Renal cortex interstitium (tissue), 11 donors: ENCODE measurements at regions not wholly inside any gene's neighbourhood (a gene's known extent, or its start where the extent isn't known, plus 50 kb on each side); places are given as distances from the start of the nearest gene placed in this dataset.
"Not testable (repeated sequence)": the region's sequence is repeated elsewhere in the genome, so short reads cannot be mapped to it uniquely, and the experiment has no call there.

Experiments used
- DNase-seq, 11 donors: peaks; one replicate each; pipeline ENCODE4 v3.0.0-alpha.2; 2013; ENCODE audit warnings: low read depth in 9 of 11, low spot score in 4 of 11; ENCODE audit errors: extremely low read depth in 1 of 11

DNA sequence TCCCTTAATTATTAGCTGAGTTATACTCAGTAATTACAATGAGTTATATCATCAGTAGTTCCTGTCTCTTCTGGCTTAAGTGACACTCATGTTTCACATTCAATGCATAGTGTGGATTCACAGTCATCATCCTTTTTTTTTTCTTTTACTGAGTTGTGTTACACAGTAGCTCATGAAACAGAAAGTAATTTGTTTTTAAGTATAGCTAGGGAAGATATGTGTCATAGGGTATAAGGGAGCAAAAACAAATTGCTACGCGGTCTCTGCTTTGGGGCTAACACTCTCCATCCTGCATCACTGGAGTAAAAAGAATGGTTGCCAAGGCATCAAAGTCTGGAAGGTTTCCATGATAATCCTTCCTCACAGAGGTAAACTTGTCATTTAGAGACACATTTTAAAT lies 971.7 kb upstream of the NCAM2 start:
- DNase-seq = no peak

- no peak for DNase-seq
Measured at GRCh38 chr21:20030390-20030789, 967.8 kb upstream of the NCAM2 start.

DNA sequence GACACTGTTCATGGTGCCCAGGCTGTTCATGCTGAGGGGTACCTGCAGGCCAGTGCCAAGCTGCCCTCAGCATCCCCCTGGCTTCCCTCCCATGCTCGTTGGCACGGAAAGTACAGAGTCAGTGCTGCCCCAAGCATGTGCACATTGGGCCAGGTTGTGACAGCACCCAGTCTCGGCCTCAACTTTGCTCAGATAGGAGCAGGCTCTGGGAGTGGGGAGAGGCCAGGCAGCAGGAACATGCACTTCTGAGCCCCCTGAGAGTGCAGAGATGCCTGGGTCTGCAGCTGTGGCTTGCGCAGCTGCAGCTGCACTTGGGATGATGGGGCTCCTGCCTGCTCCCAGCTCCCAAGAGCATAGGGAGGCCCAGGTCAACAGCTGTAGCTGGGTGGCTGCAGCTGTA lies 966.4 kb upstream of the NCAM2 start:
- no peak for DNase-seq

DNA sequence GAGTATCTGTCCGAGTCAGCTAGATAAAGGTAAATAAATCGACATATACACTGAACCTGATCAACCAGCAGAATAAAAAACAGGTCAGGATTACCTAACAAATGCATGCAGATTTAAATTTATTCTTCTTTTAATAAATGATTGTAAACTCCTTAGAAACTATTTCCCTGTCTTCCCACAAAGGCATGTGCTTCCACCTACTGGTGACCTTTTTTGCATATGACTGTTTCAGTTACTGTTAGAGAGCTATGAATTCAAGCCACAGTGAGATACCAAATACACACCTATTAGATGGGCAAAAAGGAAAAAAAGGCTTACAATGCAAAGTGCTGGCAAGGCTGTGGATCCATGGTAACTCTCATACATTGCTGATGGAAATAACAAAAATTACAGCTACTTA lies 957.4 kb upstream of the NCAM2 start:
- peak in 1 of 11 donors; percentile 1 for DNase-seq

GRCh38 chr21:20045197-20045596 lies 953.0 kb upstream of the NCAM2 start:
- DNase-seq = no peak

- DNase-seq = not testable (repeated sequence)
Measured at GRCh38 chr21:20048130-20048837, 949.9 kb upstream of the NCAM2 start.

- no peak for DNase-seq
Measured at GRCh38 chr21:20083336-20083735, 914.9 kb upstream of the NCAM2 start.

- DNase-seq = no peak
Measured at GRCh38 chr21:20083925-20084324, 914.3 kb upstream of the NCAM2 start.

DNA sequence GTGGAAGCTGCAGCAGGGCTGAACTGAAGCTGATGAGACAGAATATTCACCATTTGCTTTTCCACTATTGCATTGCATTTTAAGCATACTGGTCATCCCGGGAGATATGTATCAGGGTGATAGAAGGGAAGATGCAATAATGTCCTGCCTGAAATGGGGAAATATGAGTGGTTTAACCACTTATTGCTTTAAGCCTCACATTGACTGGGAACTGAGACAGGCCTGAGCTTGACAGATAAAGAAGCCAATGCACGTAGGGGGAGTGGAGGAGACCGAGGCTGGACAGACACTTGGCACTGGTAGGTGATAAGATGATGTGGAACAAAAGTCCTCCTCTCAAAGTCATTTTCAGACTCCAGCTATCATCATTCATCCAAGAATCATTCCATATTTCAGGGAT lies 911.7 kb upstream of the NCAM2 start:
- DNase-seq = no peak

DNA sequence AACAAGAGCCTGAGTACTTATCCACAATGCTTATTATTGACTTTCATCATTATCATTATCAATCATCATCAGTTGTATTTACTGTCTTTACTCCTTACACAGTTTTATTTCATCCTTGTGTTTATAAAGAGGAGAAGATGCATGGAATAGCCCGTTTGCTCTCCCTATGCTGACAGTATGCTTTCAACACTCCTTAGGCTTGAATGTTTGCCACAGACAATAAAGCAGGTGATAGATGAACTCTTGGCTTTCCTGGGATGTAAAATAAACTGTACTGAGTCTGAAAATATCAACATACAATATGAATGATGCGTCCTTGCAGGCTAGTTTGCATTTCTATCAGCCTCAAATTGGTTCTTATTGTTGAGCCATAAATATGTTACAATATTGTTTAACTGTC lies 891.8 kb upstream of the NCAM2 start:
- no peak for DNase-seq

- DNase-seq = no peak
Measured at GRCh38 chr21:20108016-20108415, 890.2 kb upstream of the NCAM2 start.

GRCh38 chr21:20108976-20109540 lies 889.2 kb upstream of the NCAM2 start:
- DNase-seq = no peak

- no peak for DNase-seq
Measured at GRCh38 chr21:20110368-20110767, 887.8 kb upstream of the NCAM2 start.

- no peak for DNase-seq
Measured at GRCh38 chr21:20151741-20152140, 846.5 kb upstream of the NCAM2 start.

- no peak for DNase-seq
Measured at GRCh38 chr21:20163167-20163566, 835.0 kb upstream of the NCAM2 start.

GRCh38 chr21:20167059-20167458 lies 831.1 kb upstream of the NCAM2 start:
- no peak for DNase-seq

- no peak for DNase-seq
Measured at GRCh38 chr21:20169812-20170576, 828.2 kb upstream of the NCAM2 start.

DNA sequence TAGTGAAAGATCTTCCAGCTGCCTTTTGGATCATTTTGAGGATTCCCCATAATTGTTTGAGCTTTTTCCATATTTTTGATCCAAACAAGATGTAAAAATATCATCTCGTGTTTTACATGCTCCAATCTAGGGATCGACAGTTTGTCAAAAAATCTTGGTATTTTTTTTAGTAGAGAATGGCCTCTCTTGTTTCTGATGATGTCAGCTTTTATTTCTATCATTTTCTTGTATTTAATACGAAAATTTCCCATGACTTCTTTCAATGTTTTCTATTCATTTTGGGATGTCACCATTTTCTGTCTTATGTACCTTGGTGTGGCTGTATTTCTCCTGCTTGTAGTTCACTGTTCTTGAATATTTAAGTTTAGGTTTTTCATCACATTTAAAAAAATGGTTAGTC lies 812.0 kb upstream of the NCAM2 start:
- no peak for DNase-seq

DNA sequence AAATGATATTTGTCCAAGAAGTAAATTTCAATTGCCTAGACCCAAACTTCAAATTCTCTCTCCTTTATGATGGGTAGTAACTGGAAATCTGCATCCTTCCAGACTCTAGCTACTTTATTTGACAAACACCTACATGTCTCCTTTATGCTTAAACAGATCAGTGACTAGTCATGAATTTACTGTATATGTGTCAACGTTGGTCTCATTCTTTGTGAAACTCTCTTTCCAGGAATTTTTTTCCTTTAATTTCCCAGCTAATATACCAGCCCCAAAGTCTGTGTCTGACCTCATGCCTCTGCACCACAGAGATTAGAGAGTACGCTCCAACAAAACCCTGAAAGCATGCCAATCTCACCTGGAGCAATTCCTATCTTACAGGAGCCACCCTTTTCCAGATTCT lies 811.2 kb upstream of the NCAM2 start:
- DNase-seq = no peak

- DNase-seq = not testable (repeated sequence)
Measured at GRCh38 chr21:20201323-20201722, 796.9 kb upstream of the NCAM2 start.
